HL-60 (cell line): ENCODE measurements at regions not wholly inside any gene's neighbourhood (a gene's known extent, or its start where the extent isn't known, plus 50 kb on each side); places are given as distances from the start of the nearest gene placed in this dataset.

Experiments
- CTCF ChIP-seq: IDR thresholded peaks from one replicate; pipeline ENCODE4 v1.5.1; 2011; ENCODE audit warnings: low read length, control low read depth, inconsistent platforms; ENCODE audit not compliant: insufficient read depth
- POLR2AphosphoS5 ChIP-seq: IDR thresholded peaks from 2 replicates; pipeline ENCODE4 v1.6.1; 2012; ENCODE audit warnings: low read depth

- TF ChIP-seq CTCF (no peak), POLR2AphosphoS5 (no peak)
Measured at GRCh38 chr10:57973451-57973850, 294.2 kb downstream of the IPMK start.
